ENCODE measurements at regions not wholly inside any gene's neighbourhood (a gene's known extent, or its start where the extent isn't known, plus 50 kb on each side); places are given as distances from the start of the nearest gene placed in this dataset.
"Not testable (repeated sequence)": the region's sequence is repeated elsewhere in the genome, so short reads cannot be mapped to it uniquely, and the experiment has no call there.

DNA sequence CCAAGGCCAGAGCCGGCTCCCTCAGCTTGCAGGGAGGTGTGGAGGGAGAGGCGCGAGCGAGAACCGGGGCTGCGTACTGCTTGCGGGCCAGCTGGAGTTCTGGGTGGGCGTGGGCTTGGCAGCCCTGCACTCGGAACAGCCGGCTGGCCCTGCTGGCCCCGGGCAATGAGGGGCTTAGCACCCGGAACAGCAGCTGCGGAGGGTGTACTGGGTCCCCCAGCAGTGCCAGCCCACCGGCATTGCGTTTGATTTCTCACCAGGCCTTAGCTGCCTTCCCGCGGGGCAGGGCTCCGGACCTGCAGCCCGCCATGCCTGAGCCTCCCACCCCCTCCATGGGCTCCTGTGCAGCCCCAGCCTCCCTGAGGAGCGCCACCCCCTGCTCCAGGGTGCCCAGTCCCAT, 495.5 kb upstream of the PLXNA2 start:
- TF ChIP-seq, protein P1, sequence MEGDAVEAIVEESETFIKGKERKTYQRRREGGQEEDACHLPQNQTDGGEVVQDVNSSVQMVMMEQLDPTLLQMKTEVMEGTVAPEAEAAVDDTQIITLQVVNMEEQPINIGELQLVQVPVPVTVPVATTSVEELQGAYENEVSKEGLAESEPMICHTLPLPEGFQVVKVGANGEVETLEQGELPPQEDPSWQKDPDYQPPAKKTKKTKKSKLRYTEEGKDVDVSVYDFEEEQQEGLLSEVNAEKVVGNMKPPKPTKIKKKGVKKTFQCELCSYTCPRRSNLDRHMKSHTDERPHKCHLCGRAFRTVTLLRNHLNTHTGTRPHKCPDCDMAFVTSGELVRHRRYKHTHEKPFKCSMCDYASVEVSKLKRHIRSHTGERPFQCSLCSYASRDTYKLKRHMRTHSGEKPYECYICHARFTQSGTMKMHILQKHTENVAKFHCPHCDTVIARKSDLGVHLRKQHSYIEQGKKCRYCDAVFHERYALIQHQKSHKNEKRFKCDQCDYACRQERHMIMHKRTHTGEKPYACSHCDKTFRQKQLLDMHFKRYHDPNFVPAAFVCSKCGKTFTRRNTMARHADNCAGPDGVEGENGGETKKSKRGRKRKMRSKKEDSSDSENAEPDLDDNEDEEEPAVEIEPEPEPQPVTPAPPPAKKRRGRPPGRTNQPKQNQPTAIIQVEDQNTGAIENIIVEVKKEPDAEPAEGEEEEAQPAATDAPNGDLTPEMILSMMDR (conservative IDR thresholded peaks at IDR 0.05; ENCODE audit: low read length): not testable (repeated sequence)
- TF ChIP-seq EZH2phosphoT487 (IDR thresholded peaks at IDR 0.05; ENCODE audit: borderline replicate concordance, low read depth, low read length): not testable (repeated sequence)
